A549 (cell line): ENCODE measurements at regions not wholly inside any gene's neighbourhood (a gene's known extent, or its start where the extent isn't known, plus 50 kb on each side); places are given as distances from the start of the nearest gene placed in this dataset.

Experiments used
- ATAC-seq, 2 experiments: fragments of 200-7000 bp in 1 of 2; fragments of >200 bp in 1 of 2; cut with Nextera tagmentation in 1 of 2; cut with Tn5 transposase in 1 of 2; 3 replicates each; pipeline versions ENCODE4 v1.8.0 to v1.9.1; 2018 to 2020; ENCODE audit warnings: mild to moderate bottlenecking in 1 of 2, moderate library complexity in 1 of 2
- CTCF ChIA-PET: fragments of 300-600 bp; sonication (Branson Sonifier 250); formaldehyde crosslinking; extraction: SDS; loops from one replicate; lab custom pipeline; 2021; ENCODE audit warnings: antibody characterized with exemption, inconsistent platforms; lab: Yijun Ruan, JAX
- POLR2A ChIA-PET: fragments of 350-600 bp; formaldehyde crosslinking; extraction: SDS; loops from one replicate; lab custom pipeline; 2021; ENCODE audit warnings: antibody characterized with exemption, inconsistent platforms; lab: Yijun Ruan, JAX
- DNase-seq, 2 experiments: peaks; one replicate each; pipeline versions ENCODE4 v3.0.0 to v3.0.0-alpha.2; 2011 to 2016; ENCODE audit warnings: low read depth in 1 of 2, low spot score in 1 of 2
- FAIRE-seq: peaks from 2 replicates; lab custom pipeline; 2011; peaks lifted over from hg19 to GRCh38; lab: Jason Lieb, UNC
- H3K27ac ChIP-seq, 2 experiments: fragments of >200 bp; sonication (Bioruptor Twin); formaldehyde crosslinking; 3 replicates each; pipeline ENCODE4 v1.5.1; 2016 to 2017
- H3K4me1 ChIP-seq: fragments of >200 bp; sonication (Bioruptor Twin); formaldehyde crosslinking; 3 replicates; pipeline ENCODE4 v1.6.1; 2016
- H3K4me2 ChIP-seq: fragments of >200 bp; sonication (Bioruptor Twin); formaldehyde crosslinking; 3 replicates; pipeline ENCODE4 v1.6.1; 2016
- H3K4me3 ChIP-seq: fragments of >200 bp; sonication (Bioruptor Twin); formaldehyde crosslinking; 3 replicates; pipeline ENCODE4 v1.5.1; 2016
- H3K9me3 ChIP-seq: fragments of >200 bp; sonication (Bioruptor Twin); formaldehyde crosslinking; 3 replicates; pipeline ENCODE4 v1.6.1; 2016
- ATOH8 ChIP-seq: fragments of 250-450 bp; sonication (Bioruptor Pico); IDR thresholded peaks from 2 replicates; pipeline ENCODE4 v1.5.0; 2020; ENCODE audit warnings: low read depth, mild to moderate bottlenecking, moderate library complexity
- CBX2 ChIP-seq: fragments of 200-600 bp; sonication (generic); IDR thresholded peaks from 2 replicates; pipeline ENCODE4 v1.6.1; 2016; ENCODE audit warnings: low read depth, mild to moderate bottlenecking, borderline replicate concordance
- CBX8 ChIP-seq: fragments of 200-600 bp; sonication (generic); IDR thresholded peaks from 2 replicates; pipeline ENCODE4 v1.6.1; 2016
- CEBPB ChIP-seq, 2 experiments: fragments of >200 bp in 1 of 2; sonication (Bioruptor Twin) in 1 of 2; formaldehyde crosslinking in 1 of 2; IDR thresholded peaks; 2 replicates each; pipeline ENCODE4 v1.6.1; 2012 to 2016
- CHD2 ChIP-seq: fragments of 150-350 bp; IDR thresholded peaks from 2 replicates; pipeline ENCODE4 v1.6.1; 2014; ENCODE audit warnings: low read length; ENCODE audit not compliant: partially characterized antibody
- CTCF ChIP-seq: fragments of >200 bp; sonication (Bioruptor Twin); formaldehyde crosslinking; IDR thresholded peaks from 3 replicates; pipeline ENCODE4 v1.5.1; 2016
- E2F6 ChIP-seq: IDR thresholded peaks from 2 replicates; pipeline ENCODE4 v1.6.1; 2012; ENCODE audit warnings: low read depth, borderline replicate concordance
- EHMT2 ChIP-seq: fragments of 200-600 bp; sonication (generic); IDR thresholded peaks from 2 replicates; pipeline ENCODE4 v1.6.1; 2016; ENCODE audit warnings: antibody characterized with exemption, low read depth, mild to moderate bottlenecking, moderate library complexity
- ESRRA ChIP-seq: fragments of 150-350 bp; IDR thresholded peaks from 2 replicates; pipeline ENCODE4 v1.6.1; 2014; ENCODE audit warnings: mild to moderate bottlenecking, low read length, borderline replicate concordance
- HES2 ChIP-seq: fragments of >200 bp; sonication (Bioruptor Twin); formaldehyde crosslinking; IDR thresholded peaks from 2 replicates; pipeline ENCODE4 v1.6.1; 2016
- HEYL ChIP-seq: fragments of 250-450 bp; sonication (Bioruptor Pico); IDR thresholded peaks from 2 replicates; pipeline ENCODE4 v1.8.0; 2021; ENCODE audit warnings: mild to moderate bottlenecking, moderate library complexity
- HMGXB4 ChIP-seq: fragments of 250-450 bp; sonication (Bioruptor Pico); IDR thresholded peaks from 2 replicates; pipeline ENCODE4 v1.5.0; 2021; ENCODE audit warnings: mild to moderate bottlenecking, moderate library complexity, borderline replicate concordance
- HOXA7 ChIP-seq: fragments of 250-450 bp; sonication (Bioruptor Pico); IDR thresholded peaks from 2 replicates; pipeline ENCODE4 v1.5.0; 2020; ENCODE audit warnings: mild to moderate bottlenecking, moderate library complexity
- HOXB13 ChIP-seq: fragments of 250-450 bp; sonication (Bioruptor Pico); IDR thresholded peaks from 2 replicates; pipeline ENCODE4 v1.5.0; 2020; ENCODE audit warnings: low read depth, mild to moderate bottlenecking, moderate library complexity
- JUNB ChIP-seq: fragments of >200 bp; sonication (Bioruptor Twin); formaldehyde crosslinking; IDR thresholded peaks from 2 replicates; pipeline ENCODE4 v1.6.1; 2016
- KDM1A ChIP-seq: fragments of 200-600 bp; sonication (generic); IDR thresholded peaks from 2 replicates; pipeline ENCODE4 v1.6.1; 2016; ENCODE audit warnings: low read depth, mild to moderate bottlenecking
- KDM5A ChIP-seq: fragments of 200-600 bp; sonication (generic); IDR thresholded peaks from 2 replicates; pipeline ENCODE4 v1.6.1; 2016; ENCODE audit warnings: antibody characterized with exemption, mild to moderate bottlenecking
- MAFK ChIP-seq: fragments of 450-650 bp; IDR thresholded peaks from 2 replicates; pipeline ENCODE4 v1.6.1; 2014; ENCODE audit not compliant: partially characterized antibody
- MYC ChIP-seq: IDR thresholded peaks from 2 replicates; pipeline ENCODE4 v1.6.1; 2012; ENCODE audit warnings: mild to moderate bottlenecking, inconsistent platforms, low read length, improper control_type of control experiment, borderline replicate concordance
- NFE2L2 ChIP-seq: fragments of 150-350 bp; conservative IDR thresholded peaks from 2 replicates; pipeline ENCODE4 v1.6.1; 2014; ENCODE audit warnings: low read length
- PHF8 ChIP-seq: fragments of 200-600 bp; sonication (generic); IDR thresholded peaks from 2 replicates; pipeline ENCODE4 v1.6.1; 2016; ENCODE audit warnings: low read depth, mild to moderate bottlenecking, antibody characterized with exemption, moderate library complexity, borderline replicate concordance
- POLR2A ChIP-seq: IDR thresholded peaks from 2 replicates; pipeline ENCODE4 v1.6.1; 2012; ENCODE audit warnings: mild to moderate bottlenecking, low read length
- SMC3 ChIP-seq: fragments of >200 bp; sonication (Bioruptor Twin); formaldehyde crosslinking; IDR thresholded peaks from 3 replicates; pipeline ENCODE4 v1.6.1; 2018; ENCODE audit warnings: inconsistent platforms
- ZFP36 ChIP-seq: fragments of 450-650 bp; IDR thresholded peaks from 2 replicates; pipeline ENCODE4 v1.6.1; 2014; ENCODE audit warnings: borderline replicate concordance; ENCODE audit not compliant: partially characterized antibody
- ZNF302 ChIP-seq: fragments of 250-450 bp; sonication (Bioruptor Pico); IDR thresholded peaks from 2 replicates; pipeline ENCODE4 v1.9.0; 2021; ENCODE audit warnings: inconsistent platforms, mild to moderate bottlenecking, moderate library complexity
- ZSCAN20 ChIP-seq: fragments of 250-450 bp; sonication (Bioruptor Pico); IDR thresholded peaks from 2 replicates; pipeline ENCODE4 v1.8.0; 2022; ENCODE audit warnings: mild to moderate bottlenecking, moderate library complexity
- whole genome bisulfite sequencing: methylation state at CpG from one replicate; pipeline ENCODE4 v1.1.6; 2017; ENCODE audit errors: missing lambda C conversion rate; 5-methylcytosine and 5-hydroxymethylcytosine counted together

- no peak for FAIRE-seq
- no peak overlapping the region for H3K27ac ChIP-seq
- POLR2A ChIA-PET = no interaction called here
- no peak overlapping the region for H3K4me2 ChIP-seq
- no peak overlapping the region for H3K4me3 ChIP-seq
- no peak for TF ChIP-seq MYC
- CTCF ChIA-PET = no interaction called here
- ATAC-seq = no peak
- DNase-seq = no peak
- H3K4me1 ChIP-seq = no peaks in the 10 kb centered on the region
- WGBS = 0% methylated on average over 5 of the region's 6 CpGs
- H3K9me3 ChIP-seq = no peaks in the 10 kb centered on the region
Observed at GRCh38 chr13:108120302-108120701, 95.0 kb downstream of the LIG4 start.

GRCh38 chr13:108115738-108116137 lies 99.6 kb downstream of the LIG4 start:
- POLR2A ChIA-PET = no interaction called here
- CTCF ChIA-PET = no interaction called here
- ATAC-seq = no peak
- no peak for DNase-seq
- no peak for TF ChIP-seq CHD2
- no peak for TF ChIP-seq ESRRA
- TF ChIP-seq KDM5A = no peak
- TF ChIP-seq POLR2A = no peak
- no peak for TF ChIP-seq NFE2L2
- 0% methylated on average over 1 of the region's 1 CpG for WGBS
- H3K4me2 ChIP-seq = no peak overlapping the region
- no peaks in the 10 kb centered on the region for H3K9me3 ChIP-seq
- H3K4me1 ChIP-seq = no peaks in the 10 kb centered on the region
- no peak overlapping the region for H3K4me3 ChIP-seq
- FAIRE-seq = no peak
- H3K27ac ChIP-seq = no peak overlapping the region

- Histone ChIP-seq H3K4me3 (no peak overlapping the region), H3K4me1 (no peaks in the 10 kb centered on the region), H3K4me2 (no peak overlapping the region), H3K27ac (no peak overlapping the region), H3K9me3 (no peaks in the 10 kb centered on the region)
- no peak for FAIRE-seq
- no peak for TF ChIP-seq ZNF302 (CRISPR knock-in tag)
- no peak for TF ChIP-seq ZFP36
- no peak for TF ChIP-seq HOXA7 (CRISPR knock-in tag)
- TF ChIP-seq HEYL (CRISPR knock-in tag) = no peak
- no peak for TF ChIP-seq CBX8
- TF ChIP-seq EHMT2 = no peak
- no peak for TF ChIP-seq CBX2
- TF ChIP-seq E2F6 = no peak
- no peak for TF ChIP-seq KDM1A
- TF ChIP-seq JUNB = no peak
- no peak for TF ChIP-seq SMC3
- TF ChIP-seq CTCF = no peak
- no peak for TF ChIP-seq PHF8
- ChIA-PET POLR2A (no interaction called here), CTCF (no interaction called here)
- DNase-seq = no peak
- ATAC-seq = no peak
- 28% methylated on average over 4 of the region's 4 CpGs for WGBS
Observed at GRCh38 chr13:108113407-108113806, 101.9 kb downstream of the LIG4 start.

GRCh38 chr13:108104736-108105135 lies 110.6 kb downstream of the LIG4 start:
- no peak for ATAC-seq
- Histone ChIP-seq H3K9me3 (no peaks in the 10 kb centered on the region), H3K4me2 (no peak overlapping the region), H3K27ac (no peak overlapping the region), H3K4me1 (no peaks in the 10 kb centered on the region), H3K4me3 (no peak overlapping the region)
- FAIRE-seq = no peak
- POLR2A ChIA-PET = no interaction called here
- DNase-seq = no peak
- 0% methylated on average over 2 of the region's 2 CpGs for whole genome bisulfite sequencing
- CTCF ChIA-PET = no interaction called here
- TF ChIP-seq CEBPB (IDR thresholded peaks at IDR 0.05) (no peak), HOXB13 (CRISPR knock-in tag) (no peak), HMGXB4 (CRISPR knock-in tag) (no peak), CTCF (no peak), HES2 (no peak), MAFK (no peak), CBX2 (no peak), ATOH8 (CRISPR knock-in tag) (no peak), ZSCAN20 (CRISPR knock-in tag) (no peak)
